ENCODE measurements at regions not wholly inside any gene's neighbourhood (a gene's known extent, or its start where the extent isn't known, plus 50 kb on each side); places are given as distances from the start of the nearest gene placed in this dataset.
A peak's percentile ranks its signal among the peaks of the same experiment; 100 is the strongest.

DNA sequence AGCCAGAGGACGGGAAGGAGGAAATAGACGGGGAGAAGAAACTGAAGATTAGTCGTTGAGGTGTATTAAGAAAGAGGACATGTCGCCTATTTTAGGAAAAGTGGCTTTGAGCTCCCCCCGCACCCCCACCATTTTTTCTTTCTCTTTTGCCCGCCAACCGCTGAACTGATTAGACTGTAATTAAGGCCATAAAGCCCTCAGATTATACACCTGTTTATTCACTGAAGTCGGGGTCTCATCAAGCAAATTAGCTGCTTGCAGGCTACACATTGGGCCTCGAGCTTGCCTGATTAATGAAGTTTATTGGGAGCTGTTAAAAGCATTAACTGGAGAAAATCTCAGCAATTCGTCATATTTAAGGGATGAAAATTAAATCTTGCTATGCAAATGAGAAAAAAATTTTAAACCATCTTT is 119.4 kb upstream of the RRP15 start:
- H3K36me3 Mint-ChIP-seq (ENCODE audit: low read depth) = no peaks in the 10 kb centered on the region
- Histone ChIP-seq H3K9me3 (ENCODE audit: control insufficient read depth in 1 of 2, insufficient read depth in 1 of 2, low read length in 2 of 2) (peaks cover 0 to 11% of the 10 kb centered on the region in 2 experiments), H3K4me3 (ENCODE audit: low read length) (peak overlapping the region; percentile 38), H3K4me1 (ENCODE audit: insufficient read depth, low read length) (peaks cover 19% of the 10 kb centered on the region), H3K36me3 (ENCODE audit: insufficient read depth, low read length) (no peaks in the 10 kb centered on the region), H3K27me3 (ENCODE audit: control insufficient read depth in 1 of 2, insufficient read depth in 2 of 2, low read length in 2 of 2) (peaks cover 29 to 57% of the 10 kb centered on the region in 2 experiments), H3K27ac (ENCODE audit: low read depth in 1 of 2, low read length in 2 of 2) (no peak overlapping the region)
- ChIA-PET CTCF (no interaction called here), POLR2A (no interaction called here)
- H3K9me3 Mint-ChIP-seq = no peaks in the 10 kb centered on the region
- intact Hi-C loops (cut with DNase I, micrococcal nuclease) = no loop called here
- H3K27me3 Mint-ChIP-seq = peaks cover 64% of the 10 kb centered on the region
- peak overlapping the region; percentile 54 for H3K4me3 Mint-ChIP-seq
- H3K27ac Mint-ChIP-seq = no peak overlapping the region
- DNase-seq = no peak
- peaks cover 9% of the 10 kb centered on the region for H3K4me1 Mint-ChIP-seq (ENCODE audit: low read depth)
- TF ChIP-seq CTCF (IDR thresholded peaks at IDR 0.05) = no peak
- no peak for ATAC-seq (ENCODE audit: poor library complexity)

- no peak for TF ChIP-seq CTCF (IDR thresholded peaks at IDR 0.05)
- Histone ChIP-seq H3K27me3 (ENCODE audit: control insufficient read depth in 1 of 2, insufficient read depth in 2 of 2, low read length in 2 of 2) (peaks cover 29 to 57% of the 10 kb centered on the region in 2 experiments), H3K9me3 (ENCODE audit: control insufficient read depth in 1 of 2, insufficient read depth in 1 of 2, low read length in 2 of 2) (peaks cover 0 to 11% of the 10 kb centered on the region in 2 experiments), H3K4me3 (ENCODE audit: low read length) (no peak overlapping the region), H3K4me1 (ENCODE audit: insufficient read depth, low read length) (peaks cover 19% of the 10 kb centered on the region), H3K27ac (ENCODE audit: low read depth in 1 of 2, low read length in 2 of 2) (no peak overlapping the region), H3K36me3 (ENCODE audit: insufficient read depth, low read length) (no peaks in the 10 kb centered on the region)
- DNase-seq = no peak
- ATAC-seq (ENCODE audit: poor library complexity) = no peak
- Mint-ChIP-seq H3K36me3 (ENCODE audit: low read depth) (no peaks in the 10 kb centered on the region), H3K27ac (no peak overlapping the region), H3K27me3 (peaks cover 61% of the 10 kb centered on the region), H3K9me3 (no peaks in the 10 kb centered on the region), H3K4me1 (ENCODE audit: low read depth) (peaks cover 9% of the 10 kb centered on the region), H3K4me3 (peak overlapping the region; percentile 49)
- POLR2A ChIA-PET = no interaction called here
- intact Hi-C loops (cut with DNase I, micrococcal nuclease) = no loop called here
- CTCF ChIA-PET = no interaction called here
These were observed 118.7 kb upstream of the RRP15 start for GRCh38 chr1:218166268-218166945.

- no peaks in the 10 kb centered on the region for H3K9me3 Mint-ChIP-seq
- peak; percentile 55 for TF ChIP-seq CTCF (IDR thresholded peaks at IDR 0.05)
- Histone ChIP-seq H3K9me3 (ENCODE audit: control insufficient read depth in 1 of 2, insufficient read depth in 1 of 2, low read length in 2 of 2) (no peaks in the 10 kb centered on the region), H3K36me3 (ENCODE audit: insufficient read depth, low read length) (no peaks in the 10 kb centered on the region), H3K4me3 (ENCODE audit: low read length) (no peak overlapping the region), H3K4me1 (ENCODE audit: insufficient read depth, low read length) (no peaks in the 10 kb centered on the region), H3K27ac (ENCODE audit: low read depth in 1 of 2, low read length in 2 of 2) (no peak overlapping the region), H3K27me3 (ENCODE audit: control insufficient read depth in 1 of 2, insufficient read depth in 2 of 2, low read length in 2 of 2) (peaks cover under 1 to 17% of the 10 kb centered on the region in 2 experiments)
- H3K27ac Mint-ChIP-seq = no peak overlapping the region
- intact Hi-C loops (cut with DNase I, micrococcal nuclease) = no loop called here
- H3K4me1 Mint-ChIP-seq (ENCODE audit: low read depth) = no peaks in the 10 kb centered on the region
- ChIA-PET CTCF (no interaction called here), POLR2A (no interaction called here)
- ATAC-seq (ENCODE audit: poor library complexity) (no peak), DNase-seq (peak in 2 of 14 experiments; percentile 6 to 17)
- no peak overlapping the region for H3K4me3 Mint-ChIP-seq
- H3K36me3 Mint-ChIP-seq (ENCODE audit: low read depth) = no peaks in the 10 kb centered on the region
- H3K27me3 Mint-ChIP-seq = peaks cover 42% of the 10 kb centered on the region
These were observed 113.7 kb upstream of the RRP15 start for GRCh38 chr1:218171302-218171893.

Data from CD4-positive, alpha-beta T cell (primary cell).